Fibroblast of the aortic adventitia (primary cell): ENCODE measurements at regions not wholly inside any gene's neighbourhood (a gene's known extent, or its start where the extent isn't known, plus 50 kb on each side); places are given as distances from the start of the nearest gene placed in this dataset.

Experiments
- DNase-seq: peaks from one replicate; pipeline ENCODE4 v3.0.0-alpha.2; 2010; ENCODE audit warnings: low read depth
- H3K4me3 ChIP-seq: 2 replicates; pipeline ENCODE4 v1.5.1; 2011; ENCODE audit warnings: low read depth, mild to moderate bottlenecking, control low read depth, low read length, moderate library complexity
- TF ChIP-seq, protein P1 (sequence below): IDR thresholded peaks from 2 replicates; pipeline ENCODE4 v1.5.1; 2011; ENCODE audit warnings: mild to moderate bottlenecking, low read length, control low read depth, inconsistent platforms; ENCODE audit not compliant: insufficient read depth

DNA sequence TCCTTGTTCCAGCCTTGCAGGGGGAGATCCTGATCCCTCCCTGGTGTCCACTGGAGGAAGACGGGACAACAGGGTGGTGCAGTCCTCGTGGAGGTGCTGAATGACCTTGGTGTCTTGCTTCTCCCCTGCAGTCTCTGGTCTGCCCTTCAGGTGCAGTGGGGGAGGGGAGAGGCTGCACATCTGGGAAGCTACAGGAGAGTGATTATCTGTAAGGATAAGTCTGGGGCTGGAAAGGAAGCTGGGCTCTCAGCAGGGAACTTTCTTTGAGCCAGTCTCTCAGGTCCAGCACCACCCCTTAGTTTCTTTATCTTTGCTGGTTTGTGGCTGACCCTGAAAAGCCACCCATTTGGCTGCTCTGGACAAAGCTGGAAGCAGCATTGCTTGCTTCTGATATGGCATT is 275.6 kb downstream of the CCSER2 start:
- TF ChIP-seq, protein P1, sequence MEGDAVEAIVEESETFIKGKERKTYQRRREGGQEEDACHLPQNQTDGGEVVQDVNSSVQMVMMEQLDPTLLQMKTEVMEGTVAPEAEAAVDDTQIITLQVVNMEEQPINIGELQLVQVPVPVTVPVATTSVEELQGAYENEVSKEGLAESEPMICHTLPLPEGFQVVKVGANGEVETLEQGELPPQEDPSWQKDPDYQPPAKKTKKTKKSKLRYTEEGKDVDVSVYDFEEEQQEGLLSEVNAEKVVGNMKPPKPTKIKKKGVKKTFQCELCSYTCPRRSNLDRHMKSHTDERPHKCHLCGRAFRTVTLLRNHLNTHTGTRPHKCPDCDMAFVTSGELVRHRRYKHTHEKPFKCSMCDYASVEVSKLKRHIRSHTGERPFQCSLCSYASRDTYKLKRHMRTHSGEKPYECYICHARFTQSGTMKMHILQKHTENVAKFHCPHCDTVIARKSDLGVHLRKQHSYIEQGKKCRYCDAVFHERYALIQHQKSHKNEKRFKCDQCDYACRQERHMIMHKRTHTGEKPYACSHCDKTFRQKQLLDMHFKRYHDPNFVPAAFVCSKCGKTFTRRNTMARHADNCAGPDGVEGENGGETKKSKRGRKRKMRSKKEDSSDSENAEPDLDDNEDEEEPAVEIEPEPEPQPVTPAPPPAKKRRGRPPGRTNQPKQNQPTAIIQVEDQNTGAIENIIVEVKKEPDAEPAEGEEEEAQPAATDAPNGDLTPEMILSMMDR, result no peak
- no peak overlapping the region for H3K4me3 ChIP-seq
- no peak for DNase-seq

DNA sequence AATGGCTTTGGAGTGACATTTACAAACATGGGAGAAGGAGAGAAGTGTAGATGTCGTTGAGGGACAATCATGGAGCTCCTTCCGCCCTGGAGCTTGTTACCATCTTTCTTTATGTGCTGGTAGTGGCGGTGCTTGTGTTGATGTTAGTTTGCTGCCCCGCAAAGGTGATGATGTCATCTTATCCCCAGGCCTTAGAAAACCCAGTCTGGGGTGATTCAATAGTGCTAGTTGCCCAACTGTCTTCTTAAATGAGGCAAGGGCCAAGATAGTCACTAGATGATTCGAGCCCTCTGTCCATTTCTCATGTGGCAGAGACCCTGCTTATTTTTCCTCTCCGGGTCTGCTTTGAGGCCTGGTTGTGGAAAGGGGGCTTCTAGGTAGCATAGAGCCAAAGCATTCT is 277.4 kb downstream of the CCSER2 start:
- no peak for DNase-seq
- TF ChIP-seq, protein P1, result no peak
- H3K4me3 ChIP-seq, result no peak overlapping the region

DNA sequence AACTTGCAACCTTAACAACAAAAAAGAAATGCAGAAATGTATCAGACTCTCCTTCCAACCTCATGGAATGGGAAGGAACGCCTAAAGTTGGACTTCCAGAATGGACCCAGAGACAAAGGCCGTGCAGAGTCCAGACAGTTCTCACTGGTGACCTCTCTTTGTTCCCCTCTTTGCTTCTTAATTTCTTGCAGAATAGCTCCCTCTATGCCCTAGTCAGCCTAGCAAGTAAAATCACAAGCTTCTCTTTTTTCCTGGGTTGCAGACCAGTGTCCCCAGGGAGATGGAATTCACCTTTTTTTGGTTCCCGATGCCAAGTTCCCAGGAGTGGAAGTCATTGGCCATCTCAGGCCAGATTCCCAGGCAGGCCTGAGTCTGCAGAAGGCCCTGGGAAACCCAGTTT is 278.0 kb downstream of the CCSER2 start:
- TF ChIP-seq, protein P1, result no peak
- no peak overlapping the region for H3K4me3 ChIP-seq
- no peak for DNase-seq

DNA sequence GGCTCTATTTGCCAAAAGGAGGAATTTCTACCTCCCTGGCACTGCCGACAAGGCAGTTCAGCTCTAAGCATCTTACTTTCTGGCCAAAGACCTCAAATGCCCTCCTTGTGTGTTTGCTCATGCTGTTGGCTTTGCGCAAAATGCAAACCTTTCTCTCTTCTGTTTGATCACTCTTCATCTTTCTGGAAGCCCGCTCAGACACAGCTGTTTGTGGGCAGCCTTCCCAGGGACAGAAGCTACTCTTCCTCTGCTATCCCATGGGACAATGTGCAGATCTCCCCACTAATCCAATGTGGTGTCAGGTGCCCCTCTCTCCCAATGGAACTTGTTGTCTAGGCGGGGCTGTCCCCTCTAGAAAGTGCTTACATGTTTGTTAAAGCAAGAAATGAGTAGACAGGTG is 278.7 kb downstream of the CCSER2 start:
- H3K4me3 ChIP-seq, result no peak overlapping the region
- no peak for DNase-seq
- TF ChIP-seq, protein P1, result no peak

DNA sequence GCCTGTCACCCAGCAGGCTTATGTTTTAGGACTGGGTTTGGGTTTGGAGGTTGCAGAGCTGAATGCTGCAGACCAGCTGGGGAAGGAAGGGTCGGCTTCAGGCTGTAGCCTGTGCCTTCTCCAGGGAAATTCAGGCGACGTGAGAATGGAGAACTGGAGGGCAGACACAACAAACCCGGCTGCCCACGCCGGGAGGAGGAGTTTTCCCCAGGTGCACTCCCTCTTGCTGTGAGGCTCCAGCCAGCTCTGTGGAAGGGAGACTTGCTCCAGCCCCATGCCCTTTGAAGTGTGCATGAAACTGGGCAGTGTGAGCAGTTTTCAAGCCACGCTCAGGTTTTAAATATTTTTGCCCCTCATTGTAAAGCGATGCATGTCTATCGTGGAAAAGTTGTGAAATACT is 279.1 kb downstream of the CCSER2 start:
- TF ChIP-seq, protein P1, result no peak
- no peak for DNase-seq
- H3K4me3 ChIP-seq, result no peak overlapping the region

DNA sequence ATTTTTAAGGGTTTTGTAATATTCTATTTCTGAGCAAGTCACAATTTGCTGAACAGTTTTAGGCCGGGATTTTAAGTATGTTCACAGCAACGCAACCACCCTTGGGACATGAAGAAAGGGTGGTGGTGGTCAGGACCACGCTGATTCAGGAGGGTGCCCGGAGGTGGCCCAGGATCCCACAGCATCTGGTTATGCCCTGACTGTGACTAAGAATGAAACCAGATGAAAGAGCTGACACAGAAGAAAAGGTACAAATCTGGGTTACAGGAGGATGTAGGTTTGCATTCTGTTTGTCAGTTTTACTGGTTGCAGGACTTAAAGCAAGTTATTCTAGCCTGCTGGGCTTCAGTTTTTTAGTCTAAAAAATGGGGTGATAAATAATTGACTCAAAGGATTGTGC is 279.7 kb downstream of the CCSER2 start:
- no peak for DNase-seq
- TF ChIP-seq, protein P1, result no peak
- H3K4me3 ChIP-seq, result no peak overlapping the region

DNA sequence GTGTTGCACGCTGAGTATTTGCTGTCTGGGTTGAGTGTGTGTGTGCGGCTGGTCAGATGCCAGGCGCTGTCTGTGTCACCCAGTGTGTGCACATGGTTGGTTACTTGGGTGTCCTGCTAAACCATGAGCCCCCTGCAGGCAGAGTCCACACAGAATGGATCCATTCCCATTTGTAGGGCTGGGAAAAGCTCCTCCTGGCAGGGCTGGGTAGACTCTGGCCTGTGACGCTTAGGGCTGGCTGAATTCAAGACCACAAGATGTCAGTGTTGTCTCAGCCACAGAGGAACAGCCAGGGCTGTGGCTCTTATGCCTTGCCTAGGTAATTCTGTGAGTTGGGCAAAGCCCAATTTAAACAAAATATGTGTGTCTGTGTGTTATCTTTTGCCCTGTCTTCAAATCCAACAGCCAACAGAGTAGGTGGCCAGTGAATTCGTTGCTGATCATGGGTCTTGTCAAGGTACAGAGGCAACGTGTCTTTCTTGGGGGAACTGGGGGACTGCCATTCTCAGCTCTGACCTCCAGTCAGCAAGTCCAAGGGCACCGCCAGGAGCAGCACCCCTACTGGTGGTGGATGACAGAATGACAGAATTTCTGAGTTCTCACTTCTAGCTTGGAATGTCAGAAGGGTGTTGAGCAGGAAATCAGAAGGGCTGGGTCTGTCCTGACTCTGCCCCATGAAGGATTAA is 285.1 kb downstream of the CCSER2 start:
- H3K4me3 ChIP-seq, result no peak overlapping the region
- DNase-seq, result peak; percentile 2
- TF ChIP-seq, protein P1, result no peak
